ENCODE measurements at regions not wholly inside any gene's neighbourhood (a gene's known extent, or its start where the extent isn't known, plus 50 kb on each side); places are given as distances from the start of the nearest gene placed in this dataset.

DNA sequence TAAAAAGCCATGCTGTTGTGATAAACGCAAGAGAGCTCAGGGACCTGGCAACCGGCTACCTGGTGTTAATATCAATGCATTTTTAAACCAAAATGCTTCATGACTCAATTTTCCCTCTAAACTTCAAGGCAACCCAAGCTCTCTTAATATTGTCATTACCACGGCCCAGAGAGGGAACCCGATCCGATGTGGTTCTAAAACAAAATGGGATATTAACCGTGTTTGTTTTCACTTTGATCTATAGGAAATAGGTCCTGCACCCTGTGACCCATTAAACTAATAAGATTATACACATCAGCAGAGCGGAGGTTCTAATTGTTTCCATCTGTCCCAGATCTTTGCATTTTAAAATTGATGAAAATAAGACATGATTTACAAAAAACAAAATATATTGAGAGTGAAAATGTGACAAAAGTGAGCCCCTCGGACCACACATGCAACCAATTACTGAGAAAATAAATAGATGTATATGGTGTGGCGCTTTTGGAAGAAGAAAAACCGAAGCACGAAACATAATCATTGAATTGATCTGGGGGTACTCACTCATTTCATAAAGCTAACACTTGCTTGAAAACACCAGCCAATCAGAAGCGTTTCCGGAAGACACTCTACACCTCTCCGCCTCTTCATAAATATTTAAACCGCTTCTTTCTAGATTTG, 290.3 kb upstream of the NFE2L3 start:
- Histone ChIP-seq H3K36me3 (no peaks in the 10 kb centered on the region), H3K4me1 (peaks cover 7 to 21% (median 20%) of the 10 kb centered on the region in 4 donors), H3K4me3 (peak overlapping the region in 1 of 4 donors; percentile 5), H3K27ac (replicated peaks in 1 of 4) (no peak overlapping the region), H3K9me3 (no peaks in the 10 kb centered on the region), H3K27me3 (peaks cover 4 to 100% (median 95%) of the 10 kb centered on the region in 4 donors)
- 10% methylated on average over 15 of the region's 15 CpGs for WGBS
- TF ChIP-seq POLR2AphosphoS5 (IDR thresholded peaks at IDR 0.05): peak in 1 of 2 donors; percentile 11
- TF ChIP-seq, protein P1, sequence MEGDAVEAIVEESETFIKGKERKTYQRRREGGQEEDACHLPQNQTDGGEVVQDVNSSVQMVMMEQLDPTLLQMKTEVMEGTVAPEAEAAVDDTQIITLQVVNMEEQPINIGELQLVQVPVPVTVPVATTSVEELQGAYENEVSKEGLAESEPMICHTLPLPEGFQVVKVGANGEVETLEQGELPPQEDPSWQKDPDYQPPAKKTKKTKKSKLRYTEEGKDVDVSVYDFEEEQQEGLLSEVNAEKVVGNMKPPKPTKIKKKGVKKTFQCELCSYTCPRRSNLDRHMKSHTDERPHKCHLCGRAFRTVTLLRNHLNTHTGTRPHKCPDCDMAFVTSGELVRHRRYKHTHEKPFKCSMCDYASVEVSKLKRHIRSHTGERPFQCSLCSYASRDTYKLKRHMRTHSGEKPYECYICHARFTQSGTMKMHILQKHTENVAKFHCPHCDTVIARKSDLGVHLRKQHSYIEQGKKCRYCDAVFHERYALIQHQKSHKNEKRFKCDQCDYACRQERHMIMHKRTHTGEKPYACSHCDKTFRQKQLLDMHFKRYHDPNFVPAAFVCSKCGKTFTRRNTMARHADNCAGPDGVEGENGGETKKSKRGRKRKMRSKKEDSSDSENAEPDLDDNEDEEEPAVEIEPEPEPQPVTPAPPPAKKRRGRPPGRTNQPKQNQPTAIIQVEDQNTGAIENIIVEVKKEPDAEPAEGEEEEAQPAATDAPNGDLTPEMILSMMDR (IDR thresholded peaks at IDR 0.05): no peak
- intact Hi-C loops (cut with DNase I): loop anchor here (5.0 kb wide), 1 partner anchor 1296 kb away; the partner anchor contains the start of gene HOXA7
- DNase-seq (ENCODE audit: extremely low spot score): no peak

DNA sequence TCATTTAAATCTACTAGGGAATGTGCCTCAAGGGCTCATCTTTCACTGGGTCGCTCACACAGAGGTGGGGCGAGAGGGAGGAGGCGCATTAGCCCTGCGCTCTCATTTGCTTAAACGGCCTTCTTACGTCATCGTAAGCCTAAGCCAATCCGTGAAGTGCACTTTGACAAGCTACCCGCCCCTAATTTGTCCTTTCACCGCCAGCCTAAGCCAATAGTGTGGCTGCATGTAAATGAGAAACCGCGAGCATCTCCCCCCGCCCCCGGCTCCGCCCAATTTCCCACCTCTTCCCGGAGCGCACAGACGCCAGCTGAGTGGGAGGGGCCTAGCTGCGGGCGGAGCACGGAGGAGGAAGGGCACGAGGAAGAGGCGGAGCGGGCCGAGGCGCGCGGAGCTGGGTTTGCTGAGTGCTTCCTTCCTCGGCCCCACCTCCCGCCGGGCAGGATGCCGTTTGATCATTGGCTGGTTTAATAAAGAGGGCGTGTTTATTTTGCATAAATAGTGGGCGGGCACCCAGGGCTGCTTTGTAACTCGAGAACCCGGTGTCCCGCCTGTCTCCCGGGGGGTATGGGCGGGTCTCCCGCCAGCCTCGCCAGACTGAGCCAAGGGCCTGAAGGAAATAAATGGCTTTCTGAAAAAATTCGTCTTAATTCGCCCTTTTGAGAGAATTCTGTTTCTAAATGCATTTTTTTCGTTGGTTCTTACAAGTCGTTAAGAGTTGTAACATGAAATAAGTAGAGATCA, 289.6 kb upstream of the NFE2L3 start:
- TF ChIP-seq, protein P1 (IDR thresholded peaks at IDR 0.05): no peak
- TF ChIP-seq EP300 (IDR thresholded peaks at IDR 0.05) (no peak), POLR2A (IDR thresholded peaks at IDR 0.05; ENCODE audit: low read depth) (no peak), POLR2AphosphoS5 (IDR thresholded peaks at IDR 0.05) (peak in 1 of 2 donors; percentile 58)
- intact Hi-C loops (cut with DNase I): loop anchor here (5.0 kb wide), 1 partner anchor 1295 kb away; the partner anchor contains the start of gene HOXA7
- H3K27ac ChIP-seq (replicated peaks in 1 of 4): no peak overlapping the region

DNA sequence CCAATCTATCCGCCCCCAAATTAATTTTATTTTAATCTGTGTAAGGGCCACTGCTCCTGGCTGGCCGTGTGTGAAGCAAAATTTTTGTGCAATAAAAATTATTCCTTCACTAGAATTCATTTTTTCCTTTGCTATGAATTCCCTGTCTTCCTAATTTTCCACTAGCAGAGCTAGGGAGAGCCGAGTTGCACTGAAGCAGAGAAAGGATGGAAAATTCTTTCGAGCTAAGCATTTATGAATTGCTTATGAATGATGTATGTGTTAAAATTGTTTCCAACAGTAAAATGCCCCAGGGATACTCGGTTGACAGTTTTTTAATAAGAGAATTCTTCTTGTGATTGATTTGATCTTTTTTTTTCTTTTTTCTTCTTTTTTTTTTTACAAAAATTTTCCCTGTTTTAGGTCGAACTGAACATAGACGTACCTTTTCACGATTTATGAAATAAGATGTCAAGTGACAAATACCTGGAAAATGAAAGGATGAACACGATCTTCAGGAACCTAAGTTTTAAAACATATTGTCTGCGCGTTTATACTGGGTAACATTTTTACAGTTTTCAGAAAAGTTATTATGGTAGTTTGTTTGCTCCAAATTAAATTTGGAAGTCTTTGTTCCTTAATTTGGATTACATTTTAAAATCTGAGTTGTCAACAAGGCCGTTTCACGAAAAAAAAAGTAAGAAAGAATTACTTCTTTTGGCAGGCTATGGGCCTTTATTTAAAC, 288.8 kb upstream of the NFE2L3 start:
- intact Hi-C loops (cut with DNase I): loop anchor here (5.0 kb wide), 1 partner anchor 1294 kb away; the partner anchor contains the start of gene HOXA7
- Histone ChIP-seq H3K4me1 (peaks cover 0 to 11% (median 9%) of the 10 kb centered on the region in 4 donors), H3K4me3 (no peak overlapping the region), H3K36me3 (no peaks in the 10 kb centered on the region), H3K27ac (replicated peaks in 1 of 4) (no peak overlapping the region), H3K9me3 (no peaks in the 10 kb centered on the region), H3K27me3 (peaks cover 0 to 100% (median 95%) of the 10 kb centered on the region in 4 donors)
- DNase-seq (ENCODE audit: extremely low spot score): no peak
- peak in 1 of 2 donors; percentile 8 for TF ChIP-seq POLR2AphosphoS5 (IDR thresholded peaks at IDR 0.05)
- TF ChIP-seq POLR2A (IDR thresholded peaks at IDR 0.05; ENCODE audit: low read depth): no peak
- 12% methylated on average over 13 of the region's 13 CpGs for WGBS

More for the DNA sequence above, 289.6 kb upstream of the NFE2L3 start:
- 1% methylated on average over 45 of the region's 45 CpGs for WGBS
- H3K27me3 ChIP-seq: peaks cover 4 to 100% (median 96%) of the 10 kb centered on the region in 4 donors
- H3K9me3 ChIP-seq: no peaks in the 10 kb centered on the region
- no peak for DNase-seq (ENCODE audit: extremely low spot score)
- H3K4me3 ChIP-seq: peak overlapping the region in 1 of 4 donors; percentile 5
- H3K36me3 ChIP-seq: no peaks in the 10 kb centered on the region
- H3K4me1 ChIP-seq: peaks cover 3 to 15% (median 13%) of the 10 kb centered on the region in 4 donors

DNA sequence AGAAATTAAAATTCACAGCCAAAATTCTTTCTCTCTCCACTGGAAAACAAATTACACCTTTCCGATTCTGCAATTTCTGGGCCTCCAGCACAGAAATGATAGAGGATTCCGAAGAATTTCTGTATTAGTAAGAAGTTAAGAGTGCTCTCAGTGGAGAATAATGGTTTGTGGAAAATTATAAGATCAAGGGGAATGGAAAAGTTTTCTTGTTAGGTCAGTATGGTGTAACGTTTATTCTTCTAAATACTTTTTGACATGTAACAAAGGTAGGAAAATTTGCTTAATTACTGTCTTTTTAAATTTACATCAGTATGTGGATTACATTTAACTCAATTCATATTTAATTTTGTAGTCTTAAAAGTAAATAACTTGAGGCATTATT, 288.3 kb upstream of the NFE2L3 start:
- Histone ChIP-seq H3K4me1 (peaks cover 0 to 11% (median 9%) of the 10 kb centered on the region in 4 donors), H3K4me3 (no peak overlapping the region), H3K36me3 (no peaks in the 10 kb centered on the region), H3K27ac (replicated peaks in 1 of 4) (no peak overlapping the region), H3K9me3 (no peaks in the 10 kb centered on the region), H3K27me3 (peaks cover 0 to 100% (median 92%) of the 10 kb centered on the region in 4 donors)
- DNase-seq (ENCODE audit: extremely low spot score): no peak
- 19% methylated on average over 3 of the region's 3 CpGs for WGBS
- intact Hi-C loops (cut with DNase I): loop anchor here (5.0 kb wide), 1 partner anchor 1294 kb away; the partner anchor contains the start of gene HOXA7
- TF ChIP-seq POLR2AphosphoS5 (IDR thresholded peaks at IDR 0.05): no peak
- TF ChIP-seq, protein P1 (IDR thresholded peaks at IDR 0.05): no peak
- TF ChIP-seq EP300 (IDR thresholded peaks at IDR 0.05): no peak
- TF ChIP-seq POLR2A (IDR thresholded peaks at IDR 0.05; ENCODE audit: low read depth): no peak
